Activated CD4-positive, CD25-positive, alpha-beta regulatory T cell treated with anti-CD3 and anti-CD28 coated beads, Interleukin-2, amount 50 U/mL, for 24 hours (primary cell): ENCODE measurements at regions not wholly inside any gene's neighbourhood (a gene's known extent, or its start where the extent isn't known, plus 50 kb on each side); places are given as distances from the start of the nearest gene placed in this dataset.

Experiments
- ATAC-seq, 2 donors: fragments of 150-1000 bp; cut with Tn5 transposase; one replicate each; pipeline ENCODE4 v1.10.0; 2021; ENCODE audit warnings: mild to moderate bottlenecking in 1 of 2, moderate library complexity in 1 of 2

GRCh38 chr15:95265419-95265997, 1034.1 kb downstream of the MCTP2 start:
- no peak for ATAC-seq

- ATAC-seq, result no peak
Observed at GRCh38 chr15:95266451-95267061, 1035.2 kb downstream of the MCTP2 start.

GRCh38 chr15:95267481-95267880, 1036.1 kb downstream of the MCTP2 start:
- ATAC-seq, result no peak

- no peak for ATAC-seq
Observed at GRCh38 chr15:95269242-95270183, 1038.2 kb downstream of the MCTP2 start.

GRCh38 chr15:95274101-95274500, 1042.7 kb downstream of the MCTP2 start:
- no peak for ATAC-seq

- no peak for ATAC-seq
Observed at GRCh38 chr15:95277266-95277665, 1045.9 kb downstream of the MCTP2 start.

GRCh38 chr15:95278532-95279245, 1047.3 kb downstream of the MCTP2 start:
- ATAC-seq, result no peak

GRCh38 chr15:95279277-95280019, 1048.1 kb downstream of the MCTP2 start:
- ATAC-seq, result no peak

- ATAC-seq, result no peak
Observed at GRCh38 chr15:95280711-95281110, 1049.3 kb downstream of the MCTP2 start.

GRCh38 chr15:95281470-95281869, 1049.0 kb upstream of the NR2F2 start:
- ATAC-seq, result no peak

- no peak for ATAC-seq
Observed at GRCh38 chr15:95284492-95284891, 1046.0 kb upstream of the NR2F2 start.

GRCh38 chr15:95284933-95285421, 1045.5 kb upstream of the NR2F2 start:
- ATAC-seq, result no peak

GRCh38 chr15:95286352-95286880, 1044.1 kb upstream of the NR2F2 start:
- no peak for ATAC-seq

GRCh38 chr15:95287720-95288103, 1042.8 kb upstream of the NR2F2 start:
- no peak for ATAC-seq

- ATAC-seq, result no peak
Observed at GRCh38 chr15:95288626-95289025, 1041.9 kb upstream of the NR2F2 start.

- ATAC-seq, result no peak
Observed at GRCh38 chr15:95290176-95290974, 1040.1 kb upstream of the NR2F2 start.

- ATAC-seq, result no peak
Observed at GRCh38 chr15:95291898-95292472, 1038.5 kb upstream of the NR2F2 start.

GRCh38 chr15:95292785-95293450, 1037.6 kb upstream of the NR2F2 start:
- no peak for ATAC-seq

GRCh38 chr15:95293456-95294031, 1037.0 kb upstream of the NR2F2 start:
- ATAC-seq, result no peak

- no peak for ATAC-seq
Observed at GRCh38 chr15:95295363-95295762, 1035.1 kb upstream of the NR2F2 start.
